ENCODE measurements at regions not wholly inside any gene's neighbourhood (a gene's known extent, or its start where the extent isn't known, plus 50 kb on each side); places are given as distances from the start of the nearest gene placed in this dataset.

- no peak for TF ChIP-seq CTCF (IDR thresholded peaks at IDR 0.05 in 2 of 3, conservative IDR thresholded peaks at IDR 0.05 in 1 of 3; ENCODE audit: control insufficient read depth in 2 of 3, extremely low read depth in 1 of 3, insufficient read depth in 1 of 3, low read depth in 3 of 3, low read length in 3 of 3)
- TF ChIP-seq HDAC6 (IDR thresholded peaks at IDR 0.05; ENCODE audit: unreplicated experiment) = no peak
- no peak for TF ChIP-seq ELK1 (IDR thresholded peaks at IDR 0.05; ENCODE audit: low read depth, low read length)
- no peak for TF ChIP-seq SREBF1 (IDR thresholded peaks at IDR 0.05; ENCODE audit: low read length)
- no peak for TF ChIP-seq EZH2 (IDR thresholded peaks at IDR 0.05; ENCODE audit: borderline replicate concordance, control insufficient read depth, low read depth, low read length)
- no peak for TF ChIP-seq E2F4 (IDR thresholded peaks at IDR 0.05; ENCODE audit: low read depth, low read length)
- no peak for TF ChIP-seq ZBTB40 (IDR thresholded peaks at IDR 0.05; ENCODE audit: borderline replicate concordance)
- TF ChIP-seq TCF3 (IDR thresholded peaks at IDR 0.05; ENCODE audit: borderline replicate concordance, insufficient read depth, low read depth, low read length) = no peak
- no peak for TF ChIP-seq SRF (IDR thresholded peaks at IDR 0.05; ENCODE audit: low read depth in 2 of 2, low read length in 2 of 2)
- TF ChIP-seq CREM (IDR thresholded peaks at IDR 0.05; ENCODE audit: low read depth) = no peak
- no peak for TF ChIP-seq POLR2AphosphoS5 (IDR thresholded peaks at IDR 0.05; ENCODE audit: low read length)
Measured at GRCh38 chr1:201720522-201720844, 108.5 kb upstream of the IPO9 start.

All from GM12878 (cell line).